ENCODE measurements at regions not wholly inside any gene's neighbourhood (a gene's known extent, or its start where the extent isn't known, plus 50 kb on each side); places are given as distances from the start of the nearest gene placed in this dataset.

- Histone ChIP-seq H3K36me3 (ENCODE audit: control insufficient read depth in 1 of 2, insufficient read depth in 2 of 2, low read length in 2 of 2) (no peaks in the 10 kb centered on the region), H3K4me1 (ENCODE audit: control insufficient read depth in 1 of 2, insufficient read depth in 2 of 2, low read length in 2 of 2) (no peaks in the 10 kb centered on the region), H3K79me2 (ENCODE audit: insufficient read depth, low read length) (no peaks in the 10 kb centered on the region), H3K4me2 (ENCODE audit: low read length) (no peak overlapping the region), H2AFZ (ENCODE audit: low read depth, low read length, poor library complexity, severe bottlenecking) (no peak overlapping the region), H3K4me3 (replicated peaks in 1 of 2; ENCODE audit: low read depth in 1 of 2, low read length in 2 of 2) (no peak overlapping the region), H3K9me2 (ENCODE audit: insufficient read depth) (no peaks in the 10 kb centered on the region), H4K20me1 (ENCODE audit: insufficient read depth) (no peaks in the 10 kb centered on the region), H3K27ac (ENCODE audit: low read depth, low read length) (no peak overlapping the region), H3K9me3 (ENCODE audit: control insufficient read depth in 1 of 2, insufficient read depth in 1 of 2, low read depth in 1 of 2, low read length in 2 of 2) (no peaks in the 10 kb centered on the region), H3K27me3 (ENCODE audit: insufficient read depth, low read length) (no peaks in the 10 kb centered on the region), H3K9ac (ENCODE audit: low read length) (no peak overlapping the region)
- no peak for DNase-seq (ENCODE audit: low read depth, low spot score)
- no peak for ATAC-seq
- no TSS peak for BruUV-seq (replicated peaks)
- TF ChIP-seq POLR2AphosphoS5 (IDR thresholded peaks at IDR 0.05; ENCODE audit: low read depth, low read length) (no peak), TCF7L2 (IDR thresholded peaks at IDR 0.05; ENCODE audit: borderline replicate concordance, extremely low read depth, insufficient read depth, insufficient read length) (no peak), CEBPB (IDR thresholded peaks at IDR 0.05; ENCODE audit: low read depth) (no peak), ZNF274 (IDR thresholded peaks at IDR 0.05; ENCODE audit: low read depth, low read length) (no peak), CTCF (IDR thresholded peaks at IDR 0.05 in 2 of 3, conservative IDR thresholded peaks at IDR 0.05 in 1 of 3; ENCODE audit: borderline replicate concordance in 1 of 3, insufficient read depth in 1 of 3, low read depth in 2 of 3, low read length in 2 of 3) (no peak), JUND (IDR thresholded peaks at IDR 0.05) (no peak), CBX3 (IDR thresholded peaks at IDR 0.05; ENCODE audit: low read depth) (no peak)
- intact Hi-C loops (cut with micrococcal nuclease) = no loop called here
- POLR2A ChIA-PET = no interaction called here
- RAD21 ChIA-PET (ENCODE audit: low non-redundant PET in 1 of 2, low total read pairs in 2 of 2, uncharacterized antibody in 2 of 2, unreplicated experiment in 2 of 2) = no interaction called here
- CTCF ChIA-PET = interaction anchor here (0.6 kb wide), 1 partner anchor 17 kb away, joined by 3 read pairs; no protein-coding TSS in a partner anchor
These were observed 133.6 kb upstream of the FAM9C start for GRCh38 chrX:13177921-13178566.

GRCh38 chrX:13175056-13175455 is 130.6 kb upstream of the FAM9C start:
- H4K20me1 ChIP-seq (ENCODE audit: insufficient read depth) = no peaks in the 10 kb centered on the region
- H3K4me1 ChIP-seq (ENCODE audit: control insufficient read depth in 1 of 2, insufficient read depth in 2 of 2, low read length in 2 of 2) = no peaks in the 10 kb centered on the region
- no peak for DNase-seq (ENCODE audit: low read depth, low spot score)
- CTCF ChIA-PET = no interaction called here
- H3K27ac ChIP-seq (ENCODE audit: low read depth, low read length) = no peak overlapping the region
- TF ChIP-seq EZH2phosphoT487 (IDR thresholded peaks at IDR 0.05; ENCODE audit: borderline replicate concordance) (no peak), REST (IDR thresholded peaks at IDR 0.05; ENCODE audit: low read depth) (no peak), EZH2 (IDR thresholded peaks at IDR 0.05) (no peak), SRF (IDR thresholded peaks at IDR 0.05; ENCODE audit: low read depth) (no peak), FOSL1 (IDR thresholded peaks at IDR 0.05; ENCODE audit: low read depth) (no peak)
- intact Hi-C loops (cut with micrococcal nuclease) = no loop called here
- H3K36me3 ChIP-seq (ENCODE audit: control insufficient read depth in 1 of 2, insufficient read depth in 2 of 2, low read length in 2 of 2) = no peaks in the 10 kb centered on the region
- no peaks in the 10 kb centered on the region for H3K9me3 ChIP-seq (ENCODE audit: control insufficient read depth in 1 of 2, insufficient read depth in 1 of 2, low read depth in 1 of 2, low read length in 2 of 2)
- BruUV-seq (replicated peaks) = no TSS peak
- RAD21 ChIA-PET (ENCODE audit: low non-redundant PET in 1 of 2, low total read pairs in 2 of 2, uncharacterized antibody in 2 of 2, unreplicated experiment in 2 of 2) = no interaction called here
- H3K9ac ChIP-seq (ENCODE audit: low read length) = no peak overlapping the region
- H2AFZ ChIP-seq (ENCODE audit: low read depth, low read length, poor library complexity, severe bottlenecking) = no peak overlapping the region
- no peak overlapping the region for H3K4me3 ChIP-seq (replicated peaks in 1 of 2; ENCODE audit: low read depth in 1 of 2, low read length in 2 of 2)
- H3K9me2 ChIP-seq (ENCODE audit: insufficient read depth) = no peaks in the 10 kb centered on the region
- no peaks in the 10 kb centered on the region for H3K79me2 ChIP-seq (ENCODE audit: insufficient read depth, low read length)
- H3K27me3 ChIP-seq (ENCODE audit: insufficient read depth, low read length) = no peaks in the 10 kb centered on the region
- no peak for ATAC-seq
- POLR2A ChIA-PET = no interaction called here
- H3K4me2 ChIP-seq (ENCODE audit: low read length) = no peak overlapping the region

All from HCT116 (cell line).